ENCODE measurements at regions not wholly inside any gene's neighbourhood (a gene's known extent, or its start where the extent isn't known, plus 50 kb on each side); places are given as distances from the start of the nearest gene placed in this dataset.

GRCh38 chr3:56985878-56986277 is 74.6 kb upstream of the SPATA12 start:
- DNase-seq (ENCODE audit: low read depth in 2 of 2) = no peak

GRCh38 chr3:56985460-56985859 is 75.0 kb upstream of the SPATA12 start:
- no peak for DNase-seq (ENCODE audit: low read depth in 2 of 2)

GRCh38 chr3:56983427-56983826 is 77.0 kb upstream of the SPATA12 start:
- peak in 1 of 2 donors; percentile 25 for DNase-seq (ENCODE audit: low read depth in 2 of 2)

- DNase-seq (ENCODE audit: low read depth in 2 of 2) = no peak
Measured at GRCh38 chr3:56981445-56982230, 78.8 kb upstream of the SPATA12 start.

- peak; percentile 66 to 98 for DNase-seq (ENCODE audit: low read depth in 2 of 2)
Measured at GRCh38 chr3:56980798-56981390, 79.6 kb upstream of the SPATA12 start.

- DNase-seq (ENCODE audit: low read depth in 2 of 2) = no peak
Measured at GRCh38 chr3:56980243-56980642, 80.2 kb upstream of the SPATA12 start.

- DNase-seq (ENCODE audit: low read depth in 2 of 2) = no peak
Measured at GRCh38 chr3:56979791-56980190, 80.7 kb upstream of the SPATA12 start.

GRCh38 chr3:56977561-56977889 is 82.9 kb upstream of the SPATA12 start:
- no peak for DNase-seq (ENCODE audit: low read depth in 2 of 2)

- peak; percentile 54 to 65 for DNase-seq (ENCODE audit: low read depth in 2 of 2)
Measured at GRCh38 chr3:56976651-56977560, 83.6 kb upstream of the SPATA12 start.

GRCh38 chr3:56975567-56975966 is 84.9 kb upstream of the SPATA12 start:
- DNase-seq (ENCODE audit: low read depth in 2 of 2) = peak; percentile 39 to 61

- peak in 1 of 2 donors; percentile 80 for DNase-seq (ENCODE audit: low read depth in 2 of 2)
Measured at GRCh38 chr3:56974247-56974930, 86.1 kb upstream of the SPATA12 start.

GRCh38 chr3:56971816-56972215 is 88.6 kb upstream of the SPATA12 start:
- DNase-seq (ENCODE audit: low read depth in 2 of 2) = no peak

GRCh38 chr3:56971261-56971660 is 89.2 kb upstream of the SPATA12 start:
- no peak for DNase-seq (ENCODE audit: low read depth in 2 of 2)

- DNase-seq (ENCODE audit: low read depth in 2 of 2) = no peak
Measured at GRCh38 chr3:56970461-56970879, 90.0 kb upstream of the SPATA12 start.

GRCh38 chr3:56969851-56970250 is 90.6 kb upstream of the SPATA12 start:
- no peak for DNase-seq (ENCODE audit: low read depth in 2 of 2)

GRCh38 chr3:56966509-56966908 is 94.0 kb upstream of the SPATA12 start:
- DNase-seq (ENCODE audit: low read depth in 2 of 2) = no peak

- DNase-seq (ENCODE audit: low read depth in 2 of 2) = no peak
Measured at GRCh38 chr3:56966104-56966503, 94.4 kb upstream of the SPATA12 start.

GRCh38 chr3:56962922-56963321 is 97.5 kb upstream of the SPATA12 start:
- no peak for DNase-seq (ENCODE audit: low read depth in 2 of 2)

GRCh38 chr3:56962206-56962605 is 98.3 kb upstream of the SPATA12 start:
- no peak for DNase-seq (ENCODE audit: low read depth in 2 of 2)

GRCh38 chr3:56960234-56960917 is 100.1 kb upstream of the SPATA12 start:
- no peak for DNase-seq (ENCODE audit: low read depth in 2 of 2)

GRCh38 chr3:56958879-56959278 is 101.6 kb upstream of the SPATA12 start:
- DNase-seq (ENCODE audit: low read depth in 2 of 2) = no peak
